AG09309 (cell line): ENCODE measurements at regions not wholly inside any gene's neighbourhood (a gene's known extent, or its start where the extent isn't known, plus 50 kb on each side); places are given as distances from the start of the nearest gene placed in this dataset.

ENCODE experiments used
- DNase-seq: peaks from one replicate; pipeline ENCODE4 v3.0.0-alpha.2; 2010; ENCODE audit warnings: low read depth
- H3K4me3 ChIP-seq: 2 replicates; pipeline ENCODE4 v1.5.1; 2011; ENCODE audit warnings: mild to moderate bottlenecking, low read depth, low read length, moderate library complexity; ENCODE audit not compliant: control insufficient read depth
- TF ChIP-seq, protein P1 (sequence below): IDR thresholded peaks from 2 replicates; pipeline ENCODE4 v1.5.1; 2011; ENCODE audit warnings: mild to moderate bottlenecking, low read depth, low read length, inconsistent platforms; ENCODE audit not compliant: insufficient read depth, control insufficient read depth; ENCODE audit errors: missing control alignments

DNA sequence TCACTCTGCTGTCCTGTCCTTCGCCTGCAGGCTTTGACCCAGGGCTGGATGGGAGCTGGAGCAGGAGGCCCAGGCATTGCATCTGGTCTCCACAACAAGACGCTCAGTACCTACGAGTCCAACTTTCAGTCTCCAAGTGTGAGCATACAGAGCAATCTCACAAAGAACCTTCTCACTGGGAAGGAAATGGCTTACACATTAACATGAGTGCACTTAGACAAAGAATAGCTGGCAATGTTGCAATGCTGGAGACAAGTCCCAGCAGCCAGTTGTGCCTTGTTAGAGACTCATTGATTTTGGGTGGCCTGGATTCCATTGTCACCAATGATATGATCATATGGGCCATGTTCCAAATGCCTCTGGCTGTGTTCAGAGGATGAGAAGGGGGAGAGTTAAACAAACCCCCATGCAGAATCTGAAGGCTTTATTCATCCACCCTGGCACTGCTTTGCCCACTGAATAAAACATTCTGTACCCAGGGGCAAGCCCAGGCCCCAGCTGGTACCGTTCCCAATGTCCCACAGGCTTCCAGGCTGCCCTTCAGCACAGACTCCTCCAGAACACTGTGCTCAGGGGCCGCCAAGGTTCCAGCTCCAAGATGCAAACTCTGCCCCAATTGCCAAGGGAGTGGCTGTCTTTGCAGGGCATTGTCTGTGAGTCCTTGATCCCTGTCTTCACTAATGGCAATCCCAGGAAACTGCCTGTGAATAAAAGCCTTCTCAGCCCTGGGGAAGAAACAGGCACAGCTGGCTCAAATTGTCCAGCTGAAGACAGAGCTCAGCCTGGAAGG is 185.5 kb downstream of the HSD17B3 start:
- TF ChIP-seq, protein P1, sequence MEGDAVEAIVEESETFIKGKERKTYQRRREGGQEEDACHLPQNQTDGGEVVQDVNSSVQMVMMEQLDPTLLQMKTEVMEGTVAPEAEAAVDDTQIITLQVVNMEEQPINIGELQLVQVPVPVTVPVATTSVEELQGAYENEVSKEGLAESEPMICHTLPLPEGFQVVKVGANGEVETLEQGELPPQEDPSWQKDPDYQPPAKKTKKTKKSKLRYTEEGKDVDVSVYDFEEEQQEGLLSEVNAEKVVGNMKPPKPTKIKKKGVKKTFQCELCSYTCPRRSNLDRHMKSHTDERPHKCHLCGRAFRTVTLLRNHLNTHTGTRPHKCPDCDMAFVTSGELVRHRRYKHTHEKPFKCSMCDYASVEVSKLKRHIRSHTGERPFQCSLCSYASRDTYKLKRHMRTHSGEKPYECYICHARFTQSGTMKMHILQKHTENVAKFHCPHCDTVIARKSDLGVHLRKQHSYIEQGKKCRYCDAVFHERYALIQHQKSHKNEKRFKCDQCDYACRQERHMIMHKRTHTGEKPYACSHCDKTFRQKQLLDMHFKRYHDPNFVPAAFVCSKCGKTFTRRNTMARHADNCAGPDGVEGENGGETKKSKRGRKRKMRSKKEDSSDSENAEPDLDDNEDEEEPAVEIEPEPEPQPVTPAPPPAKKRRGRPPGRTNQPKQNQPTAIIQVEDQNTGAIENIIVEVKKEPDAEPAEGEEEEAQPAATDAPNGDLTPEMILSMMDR: no peak
- DNase-seq: no peak
- H3K4me3 ChIP-seq: no peak overlapping the region

DNA sequence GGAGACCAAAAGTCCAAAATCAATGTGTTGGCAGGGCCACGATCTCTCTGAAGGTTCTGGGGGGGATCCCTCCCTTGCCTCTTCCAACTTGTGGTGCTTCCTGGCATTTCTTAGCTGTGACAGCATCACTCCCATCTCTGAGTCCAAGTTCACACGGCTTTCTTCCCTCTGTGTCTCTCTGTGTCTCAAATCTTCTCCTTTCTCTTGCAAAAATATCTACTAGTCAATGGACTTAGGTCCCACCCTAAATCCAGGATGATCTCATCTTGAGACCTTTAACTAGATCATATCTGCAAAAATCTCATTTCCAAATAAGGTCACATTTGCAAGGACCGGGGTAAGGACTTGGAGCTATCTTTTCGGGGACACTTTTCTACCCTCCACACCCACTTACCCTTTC is 186.1 kb downstream of the HSD17B3 start:
- TF ChIP-seq, protein P1: no peak
- no peak for DNase-seq
- H3K4me3 ChIP-seq: no peak overlapping the region

DNA sequence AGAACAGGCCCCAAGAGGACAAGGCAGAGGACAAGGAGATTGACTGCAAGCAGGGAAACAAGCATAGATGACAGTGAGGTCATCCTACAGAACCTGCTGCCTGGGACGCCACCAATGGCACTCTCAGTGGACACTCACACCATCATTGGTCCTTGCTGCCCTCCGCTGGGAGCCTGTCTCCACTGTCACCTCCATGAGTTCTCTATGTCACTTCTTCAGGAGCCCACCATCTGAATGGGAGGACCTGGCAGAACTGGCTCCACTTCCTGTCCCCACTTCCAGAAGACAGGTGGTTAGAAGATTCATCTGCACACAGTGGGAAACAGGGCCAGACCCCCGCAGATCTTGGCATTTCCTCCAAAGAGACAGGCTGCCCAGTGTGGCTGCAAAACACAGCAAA is 188.9 kb downstream of the HSD17B3 start:
- TF ChIP-seq, protein P1: no peak
- no peak for DNase-seq

DNA sequence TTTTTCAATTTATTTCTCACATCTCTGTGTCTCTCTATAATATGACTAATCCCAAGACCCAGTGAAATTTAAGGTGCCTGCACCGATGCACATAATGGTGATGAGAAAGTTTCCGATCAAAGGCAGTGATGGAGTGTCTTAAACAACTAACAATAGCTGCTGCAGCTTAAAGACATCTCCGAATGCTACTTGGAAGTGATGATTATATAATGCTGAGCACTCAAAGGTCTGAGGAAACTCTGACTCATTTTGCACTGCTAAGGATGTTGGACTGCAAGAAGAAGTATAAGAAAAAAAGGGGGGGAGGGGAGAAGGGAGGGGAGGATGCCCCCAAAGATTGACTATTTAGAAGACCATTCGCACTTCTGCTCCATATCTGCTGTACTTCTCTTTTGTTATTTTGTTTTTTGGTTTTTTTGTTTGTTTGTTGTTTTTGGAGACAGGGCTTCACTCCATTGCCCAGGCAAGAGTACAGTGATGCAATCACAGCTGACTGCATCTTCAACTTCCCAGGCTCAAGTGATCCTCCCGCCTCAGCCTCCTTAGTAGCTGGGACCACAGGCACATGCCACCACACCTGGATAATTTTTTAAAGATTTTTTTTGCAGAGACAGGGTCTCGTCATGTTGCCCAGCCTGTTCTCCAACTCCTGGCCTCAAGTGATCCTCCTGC is 192.2 kb downstream of the HSD17B3 start:
- no peak for DNase-seq
- no peak overlapping the region for H3K4me3 ChIP-seq
- TF ChIP-seq, protein P1: no peak

More for the DNA sequence above, 188.9 kb downstream of the HSD17B3 start:
- H3K4me3 ChIP-seq: no peak overlapping the region

DNA sequence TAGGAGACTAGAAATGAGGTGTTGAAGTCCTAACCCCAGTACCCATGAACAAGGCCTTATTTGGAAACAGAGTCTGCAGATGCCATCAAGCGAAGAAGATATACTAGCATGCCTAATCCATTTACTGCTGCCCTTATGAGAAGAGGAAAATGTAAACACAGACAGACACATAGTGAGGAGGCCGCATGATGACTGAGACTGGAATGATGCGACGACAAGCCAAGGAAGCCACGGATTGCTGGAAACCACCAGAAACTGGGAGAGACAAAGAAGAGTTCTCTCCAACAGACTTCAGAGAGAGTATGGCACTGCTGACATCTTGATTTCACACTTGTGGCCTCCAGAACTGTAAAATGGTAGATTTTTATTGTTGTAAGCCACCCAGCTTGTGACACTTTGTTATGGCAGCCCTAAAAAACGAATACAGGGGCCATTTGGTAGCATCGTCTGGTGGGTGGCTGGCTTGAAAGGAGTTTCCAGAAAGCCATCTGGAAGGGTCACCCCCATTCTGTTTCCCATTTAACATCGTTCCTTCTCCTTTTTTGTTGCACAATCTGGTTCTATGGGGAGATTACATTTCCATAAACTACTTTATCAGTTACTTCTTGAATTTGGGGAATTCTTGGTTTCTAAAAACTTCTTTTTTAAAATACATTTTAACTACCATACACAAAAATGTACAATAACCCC is 193.1 kb downstream of the HSD17B3 start:
- TF ChIP-seq, protein P1: no peak
- DNase-seq: no peak
- no peak overlapping the region for H3K4me3 ChIP-seq

DNA sequence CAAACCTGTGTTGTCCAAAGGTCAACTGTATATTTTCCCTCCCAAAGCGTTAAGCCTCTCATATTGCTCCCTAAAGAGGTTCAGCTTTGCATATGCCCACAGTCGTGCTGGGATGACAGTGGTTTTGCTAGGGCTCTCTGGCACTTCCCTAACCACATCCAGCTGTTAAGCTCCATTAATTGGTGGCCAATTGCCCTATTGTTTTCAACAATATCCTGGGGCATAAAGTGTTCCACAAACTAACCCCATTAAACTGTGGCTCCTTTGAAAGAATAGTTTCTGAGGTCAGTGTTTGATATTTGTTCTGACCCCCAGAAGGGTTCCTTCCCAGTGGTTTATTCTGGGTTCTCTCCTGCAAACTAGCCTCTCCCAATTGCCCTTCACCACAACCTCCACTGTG is 194.5 kb downstream of the HSD17B3 start:
- no peak for DNase-seq
- TF ChIP-seq, protein P1: no peak
- H3K4me3 ChIP-seq: no peak overlapping the region
